ENCODE measurements at regions not wholly inside any gene's neighbourhood (a gene's known extent, or its start where the extent isn't known, plus 50 kb on each side); places are given as distances from the start of the nearest gene placed in this dataset.

GRCh38 chr2:59789523-59789922 is 763.9 kb downstream of the BCL11A start:
- ATAC-seq = no peak
- TF ChIP-seq ZNF565 (CRISPR knock-in tag; conservative IDR thresholded peaks at IDR 0.05; ENCODE audit: low read depth) = no peak
- no peak for TF ChIP-seq CSRNP3 (CRISPR knock-in tag; IDR thresholded peaks at IDR 0.05)
- TF ChIP-seq PPARA (CRISPR knock-in tag; IDR thresholded peaks at IDR 0.05; ENCODE audit: borderline replicate concordance) = no peak
- TF ChIP-seq CSDC2 (CRISPR knock-in tag; IDR thresholded peaks at IDR 0.05) = no peak
- no peak for TF ChIP-seq GLIS3 (CRISPR knock-in tag; IDR thresholded peaks at IDR 0.05)
- TF ChIP-seq ZC3H10 (CRISPR knock-in tag; IDR thresholded peaks at IDR 0.05) = no peak
- TF ChIP-seq ZFP30 (CRISPR knock-in tag; IDR thresholded peaks at IDR 0.05) = no peak
- no peak for TF ChIP-seq ARNTL (CRISPR knock-in tag; IDR thresholded peaks at IDR 0.05; ENCODE audit: borderline replicate concordance, low read depth)
- no peak for TF ChIP-seq ISL1 (CRISPR knock-in tag; IDR thresholded peaks at IDR 0.05)
- TF ChIP-seq TCF4 (CRISPR knock-in tag; IDR thresholded peaks at IDR 0.05; ENCODE audit: borderline replicate concordance) = no peak
- TF ChIP-seq ZNF8 (CRISPR knock-in tag; IDR thresholded peaks at IDR 0.05) = no peak
- no peak for TF ChIP-seq ZNF70 (CRISPR knock-in tag; IDR thresholded peaks at IDR 0.05)
- no peak for TF ChIP-seq ZFP3 (CRISPR knock-in tag; IDR thresholded peaks at IDR 0.05)
- TF ChIP-seq BACH2 (CRISPR knock-in tag; IDR thresholded peaks at IDR 0.05; ENCODE audit: borderline replicate concordance) = no peak
- TF ChIP-seq TOX (CRISPR knock-in tag; IDR thresholded peaks at IDR 0.05; ENCODE audit: borderline replicate concordance) = no peak
- no peak for TF ChIP-seq OSR1 (CRISPR knock-in tag; IDR thresholded peaks at IDR 0.05)

GRCh38 chr2:59787095-59787494 is 766.4 kb downstream of the BCL11A start:
- ATAC-seq = no peak
- TF ChIP-seq ARNTL (CRISPR knock-in tag; IDR thresholded peaks at IDR 0.05; ENCODE audit: borderline replicate concordance, low read depth) (no peak), CREB5 (CRISPR knock-in tag; IDR thresholded peaks at IDR 0.05; ENCODE audit: low read depth) (no peak), ZFP3 (CRISPR knock-in tag; IDR thresholded peaks at IDR 0.05) (no peak), ISL1 (CRISPR knock-in tag; IDR thresholded peaks at IDR 0.05) (no peak), ZNF70 (CRISPR knock-in tag; IDR thresholded peaks at IDR 0.05) (no peak), CSRNP3 (CRISPR knock-in tag; IDR thresholded peaks at IDR 0.05) (no peak), PATZ1 (CRISPR knock-in tag; IDR thresholded peaks at IDR 0.05; ENCODE audit: borderline replicate concordance) (no peak), ZNF565 (CRISPR knock-in tag; conservative IDR thresholded peaks at IDR 0.05; ENCODE audit: low read depth) (no peak), ZFP30 (CRISPR knock-in tag; IDR thresholded peaks at IDR 0.05) (no peak), ZC3H10 (CRISPR knock-in tag; IDR thresholded peaks at IDR 0.05) (no peak), SNAI2 (CRISPR knock-in tag; IDR thresholded peaks at IDR 0.05) (no peak), GLIS3 (CRISPR knock-in tag; IDR thresholded peaks at IDR 0.05) (no peak), TOX (CRISPR knock-in tag; IDR thresholded peaks at IDR 0.05; ENCODE audit: borderline replicate concordance) (no peak), PPARA (CRISPR knock-in tag; IDR thresholded peaks at IDR 0.05; ENCODE audit: borderline replicate concordance) (no peak), POU6F1 (CRISPR knock-in tag; IDR thresholded peaks at IDR 0.05; ENCODE audit: borderline replicate concordance, low read depth) (no peak)

GRCh38 chr2:59786684-59787083 is 766.8 kb downstream of the BCL11A start:
- TF ChIP-seq CREB5 (CRISPR knock-in tag; IDR thresholded peaks at IDR 0.05; ENCODE audit: low read depth) = no peak
- no peak for TF ChIP-seq ZC3H10 (CRISPR knock-in tag; IDR thresholded peaks at IDR 0.05)
- TF ChIP-seq OSR1 (CRISPR knock-in tag; IDR thresholded peaks at IDR 0.05) = no peak
- no peak for TF ChIP-seq ZFP3 (CRISPR knock-in tag; IDR thresholded peaks at IDR 0.05)
- TF ChIP-seq ESRRG (CRISPR knock-in tag; IDR thresholded peaks at IDR 0.05) = no peak
- no peak for TF ChIP-seq ZNF70 (CRISPR knock-in tag; IDR thresholded peaks at IDR 0.05)
- no peak for TF ChIP-seq GLIS3 (CRISPR knock-in tag; IDR thresholded peaks at IDR 0.05)
- TF ChIP-seq TOX (CRISPR knock-in tag; IDR thresholded peaks at IDR 0.05; ENCODE audit: borderline replicate concordance) = no peak
- no peak for TF ChIP-seq ZFP30 (CRISPR knock-in tag; IDR thresholded peaks at IDR 0.05)
- no peak for TF ChIP-seq ARNTL (CRISPR knock-in tag; IDR thresholded peaks at IDR 0.05; ENCODE audit: borderline replicate concordance, low read depth)
- TF ChIP-seq TCF4 (CRISPR knock-in tag; IDR thresholded peaks at IDR 0.05; ENCODE audit: borderline replicate concordance) = no peak
- TF ChIP-seq BACH2 (CRISPR knock-in tag; IDR thresholded peaks at IDR 0.05; ENCODE audit: borderline replicate concordance) = no peak
- ATAC-seq = no peak
